GM19239 (cell line): ENCODE measurements at regions not wholly inside any gene's neighbourhood (a gene's known extent, or its start where the extent isn't known, plus 50 kb on each side); places are given as distances from the start of the nearest gene placed in this dataset.
"Not testable (repeated sequence)": the region's sequence is repeated elsewhere in the genome, so short reads cannot be mapped to it uniquely, and the experiment has no call there.

Experiments used
- DNase-seq: peaks from one replicate; pipeline ENCODE4 v3.0.0; 2011; ENCODE audit warnings: low spot score; ENCODE audit not compliant: insufficient read length
- FAIRE-seq: peaks from 2 replicates; lab custom pipeline; 2011; peaks lifted over from hg19 to GRCh38; lab: Jason Lieb, UNC

DNA sequence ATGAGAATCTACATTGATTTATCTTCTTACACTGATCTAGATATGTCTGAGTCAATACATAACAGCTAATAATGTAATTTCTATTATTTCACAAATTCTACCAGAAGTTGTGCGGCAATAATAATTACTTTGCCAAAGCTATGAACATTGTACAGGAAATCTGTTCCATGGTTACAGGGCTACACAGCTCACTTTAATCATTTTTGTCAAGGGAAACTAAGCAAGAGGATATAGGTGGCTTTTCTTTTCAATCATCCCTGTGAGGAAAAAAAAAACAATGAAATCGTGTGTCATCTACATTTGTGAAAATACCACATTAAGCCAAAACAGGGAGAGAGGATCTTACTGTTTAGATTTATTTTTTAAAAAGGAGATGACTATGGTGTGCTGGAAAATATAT is 717.4 kb downstream of the NR2F1-AS1 start:
- no peak for FAIRE-seq
- DNase-seq = no peak

DNA sequence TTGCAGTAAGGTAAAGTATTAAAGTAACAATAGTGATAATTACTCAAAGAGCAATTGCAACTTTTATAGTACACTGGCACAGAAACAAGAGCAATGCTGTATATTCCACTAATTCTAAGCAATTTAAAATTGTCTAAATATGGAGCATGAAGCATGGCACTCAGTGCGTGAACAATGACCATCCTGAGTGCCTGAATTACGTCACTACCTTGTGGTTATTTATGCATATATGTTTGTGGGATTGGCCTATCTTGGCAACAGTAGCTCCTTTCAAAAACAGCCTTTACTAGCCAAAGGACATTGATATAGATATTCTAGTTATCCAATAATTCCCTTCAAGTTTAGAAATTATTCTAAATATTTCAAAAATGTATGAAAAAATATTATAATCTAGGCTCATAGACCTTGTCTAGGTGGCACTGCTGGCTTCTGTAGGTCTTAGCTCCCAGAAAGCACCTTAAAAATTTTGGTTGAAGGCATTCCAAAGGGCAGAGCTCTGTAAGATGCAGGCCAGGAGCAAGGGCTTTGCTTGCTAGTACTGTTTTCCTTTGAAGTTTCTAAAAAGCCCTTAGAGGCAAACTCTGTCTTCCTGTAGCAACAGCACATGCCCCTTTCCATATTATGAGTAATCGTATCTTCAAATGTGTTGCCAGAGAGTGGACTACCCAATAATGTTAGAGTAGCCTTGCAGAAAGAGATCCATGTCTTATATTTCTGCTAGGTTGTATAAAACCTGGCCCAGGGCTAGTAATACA is 719.3 kb downstream of the NR2F1-AS1 start:
- FAIRE-seq (no peak), DNase-seq (no peak)

DNA sequence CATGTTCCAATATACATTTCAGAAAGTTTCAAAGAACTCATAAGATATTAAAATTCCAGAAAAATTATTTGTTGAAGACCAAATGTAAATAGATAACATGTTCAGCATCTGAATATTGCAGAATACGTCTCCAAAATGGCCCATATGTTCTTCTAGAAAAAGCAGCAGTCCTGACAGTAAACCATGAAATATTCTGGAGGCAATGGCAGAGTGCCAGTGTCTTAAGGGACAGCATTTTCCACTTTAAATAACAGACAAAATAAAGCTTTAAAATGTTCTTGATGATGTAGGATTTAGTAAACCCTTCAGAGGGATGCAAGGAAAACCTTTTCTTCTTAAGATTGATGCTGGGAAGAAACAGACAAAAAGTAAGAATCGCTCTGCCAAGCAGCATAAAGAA is 721.0 kb downstream of the NR2F1-AS1 start:
- DNase-seq = no peak
- FAIRE-seq = no peak

DNA sequence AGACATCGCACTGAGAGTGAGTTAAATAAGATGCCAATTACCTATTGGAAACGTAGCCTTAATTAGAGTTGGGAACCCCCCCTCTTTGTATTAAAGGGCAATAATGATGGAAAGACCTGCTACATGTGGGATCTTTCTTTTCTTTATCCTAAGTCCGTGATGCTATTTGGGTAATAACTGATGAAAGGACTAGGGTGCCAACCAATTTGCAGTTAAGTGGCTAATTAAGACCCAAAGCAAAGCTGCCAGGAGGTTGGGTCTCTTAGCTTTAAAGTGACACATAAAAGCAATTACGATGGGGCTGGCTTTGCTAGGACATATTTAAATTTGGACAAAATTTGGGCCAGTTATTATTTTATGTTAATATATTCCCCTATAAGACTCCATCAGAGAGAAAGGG is 728.8 kb downstream of the NR2F1-AS1 start:
- FAIRE-seq (no peak), DNase-seq (no peak)

DNA sequence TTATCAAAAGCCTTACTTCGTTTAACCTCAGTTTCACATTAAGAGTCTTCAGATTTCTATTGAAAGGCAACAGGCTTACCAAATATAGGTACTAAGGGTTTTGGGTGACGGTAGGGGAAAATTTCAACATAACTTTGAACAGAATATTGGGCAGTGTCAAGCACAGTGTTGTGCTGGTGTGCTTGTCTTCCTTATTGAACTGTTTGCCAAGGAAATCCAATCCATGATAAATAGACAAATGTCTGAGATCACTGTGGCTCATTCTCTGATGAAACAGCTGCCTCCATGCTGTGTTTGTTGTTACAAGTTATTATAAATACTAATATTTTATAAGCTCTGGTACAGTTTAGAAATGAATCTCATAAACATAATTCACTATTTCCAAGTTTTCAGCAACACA is 730.1 kb downstream of the NR2F1-AS1 start:
- FAIRE-seq = no peak
- no peak for DNase-seq

DNA sequence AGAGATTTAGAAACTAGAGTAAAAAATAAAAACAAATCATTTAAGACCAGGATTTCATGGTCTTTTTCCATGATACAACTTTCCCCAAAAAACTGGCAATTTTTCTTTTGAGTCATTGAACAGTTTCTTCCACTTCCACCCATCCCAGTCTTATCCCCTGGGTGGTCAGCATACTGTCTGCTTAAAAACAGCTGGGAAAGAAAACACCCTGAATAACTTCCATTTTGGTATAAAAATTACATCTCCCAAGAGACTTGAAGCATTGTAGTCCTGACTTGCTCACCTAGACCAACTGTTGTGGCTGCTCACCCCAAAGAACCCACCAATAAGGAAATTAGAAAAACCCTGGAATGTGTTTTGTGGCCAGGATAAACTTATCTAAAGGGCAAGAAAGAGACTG is 731.3 kb downstream of the NR2F1-AS1 start:
- DNase-seq (no peak), FAIRE-seq (no peak)

DNA sequence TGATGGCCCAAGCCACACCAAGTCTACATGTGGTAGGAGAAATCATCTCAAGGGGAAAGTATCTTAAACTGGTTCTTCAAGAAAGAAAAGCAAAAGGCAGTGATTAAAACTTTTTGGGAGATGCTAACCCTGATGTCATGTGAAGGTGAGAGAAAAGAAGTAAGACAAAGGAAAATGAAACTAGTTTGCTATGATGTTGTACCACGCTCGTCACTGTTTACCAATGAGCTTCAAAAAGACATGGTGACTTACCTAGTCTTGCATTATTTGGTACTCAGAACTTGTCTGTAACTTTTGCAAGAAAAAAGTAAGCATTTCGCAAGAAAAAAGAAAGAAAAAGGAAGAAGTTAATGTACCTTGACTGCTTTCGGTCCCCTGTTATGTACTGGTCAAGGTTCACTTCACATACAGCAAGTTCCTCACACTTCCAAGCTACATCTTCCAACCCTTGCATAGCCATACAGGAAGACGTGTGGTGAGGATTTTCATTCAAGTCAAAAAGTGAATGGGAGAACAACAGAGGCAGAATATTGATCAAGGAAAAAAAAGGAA is 739.3 kb downstream of the NR2F1-AS1 start:
- DNase-seq = no peak
- FAIRE-seq = peak; percentile 23

DNA sequence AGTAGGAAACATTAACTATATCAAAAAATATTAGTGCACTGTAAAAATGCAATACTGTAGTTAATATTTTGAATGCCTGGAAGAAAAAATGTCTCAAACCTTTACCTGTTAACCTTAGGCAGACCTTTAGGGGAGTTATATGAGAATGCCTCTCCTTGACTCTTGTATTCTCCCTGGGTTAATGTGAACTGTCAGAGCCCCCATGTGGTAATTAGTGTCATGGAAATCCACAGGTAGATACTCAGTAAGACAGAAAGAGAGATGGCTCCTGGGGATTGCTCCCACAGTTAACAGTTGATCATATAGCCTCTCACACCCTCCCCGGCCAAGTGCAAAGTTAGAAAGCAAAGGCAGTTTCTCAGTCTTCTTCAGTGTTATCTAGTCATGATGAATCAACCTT is 742.8 kb downstream of the NR2F1-AS1 start:
- no peak for DNase-seq

DNA sequence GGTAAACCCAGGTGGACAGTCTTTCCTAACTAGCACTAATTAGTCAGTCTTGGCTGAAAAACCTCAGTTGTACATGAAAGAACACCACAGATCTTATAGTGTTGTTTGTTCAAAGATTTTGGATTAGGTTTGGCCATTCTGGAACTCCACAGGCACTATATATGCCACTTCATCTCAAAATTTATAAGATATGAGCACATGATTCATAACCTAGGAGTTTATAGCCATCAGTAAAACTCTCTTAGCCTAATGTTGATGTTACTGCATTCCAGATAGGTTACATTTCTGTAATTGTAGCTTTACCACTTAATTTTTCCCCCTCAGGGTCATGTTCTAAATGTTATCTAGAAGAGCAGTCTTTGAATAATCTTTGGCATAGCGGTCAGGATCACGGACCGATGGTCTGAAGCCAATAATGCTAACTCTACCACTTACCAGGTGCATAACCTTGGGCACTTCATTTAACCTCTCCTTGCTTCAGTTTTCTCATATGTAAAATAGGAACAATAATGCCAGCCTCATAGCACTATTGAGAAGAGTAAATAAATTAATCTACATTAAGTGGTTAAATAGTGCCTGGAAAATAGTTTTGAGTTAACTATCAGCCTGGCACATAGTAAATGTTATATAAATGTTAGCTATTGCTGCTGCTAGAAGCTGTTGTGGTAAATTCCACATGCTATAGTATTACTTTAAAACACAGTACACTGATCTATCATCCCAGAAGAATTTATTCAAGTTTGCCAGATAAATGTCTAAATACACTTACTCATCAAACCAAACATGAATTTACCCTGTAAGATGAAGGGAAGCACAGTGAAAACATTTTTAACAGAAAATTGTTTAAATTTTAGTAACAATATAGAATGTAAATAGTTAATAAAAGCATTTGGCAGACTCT is 743.9 kb downstream of the NR2F1-AS1 start:
- DNase-seq (no peak), FAIRE-seq (no peak)

More for the DNA sequence above, 742.8 kb downstream of the NR2F1-AS1 start:
- FAIRE-seq = no peak

DNA sequence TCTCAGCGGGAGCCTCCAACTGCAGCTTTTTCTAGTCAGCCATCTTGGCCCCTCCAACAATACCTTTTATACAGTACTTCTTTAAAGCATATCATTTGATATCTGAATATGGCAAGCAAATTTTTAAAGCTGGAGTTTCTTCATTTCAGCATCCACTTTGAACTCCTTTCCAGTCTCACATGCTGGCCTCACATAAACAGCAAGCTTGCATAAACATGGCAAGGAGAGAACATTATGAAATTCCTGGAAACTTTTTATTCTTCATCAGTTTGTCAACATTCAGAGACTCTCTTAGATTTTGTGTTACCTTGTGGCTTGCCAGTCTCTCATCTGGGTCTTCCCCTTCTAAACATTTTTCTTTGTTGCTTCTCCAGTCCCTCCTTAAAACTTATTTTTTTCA is 745.3 kb downstream of the NR2F1-AS1 start:
- DNase-seq (no peak), FAIRE-seq (no peak)

DNA sequence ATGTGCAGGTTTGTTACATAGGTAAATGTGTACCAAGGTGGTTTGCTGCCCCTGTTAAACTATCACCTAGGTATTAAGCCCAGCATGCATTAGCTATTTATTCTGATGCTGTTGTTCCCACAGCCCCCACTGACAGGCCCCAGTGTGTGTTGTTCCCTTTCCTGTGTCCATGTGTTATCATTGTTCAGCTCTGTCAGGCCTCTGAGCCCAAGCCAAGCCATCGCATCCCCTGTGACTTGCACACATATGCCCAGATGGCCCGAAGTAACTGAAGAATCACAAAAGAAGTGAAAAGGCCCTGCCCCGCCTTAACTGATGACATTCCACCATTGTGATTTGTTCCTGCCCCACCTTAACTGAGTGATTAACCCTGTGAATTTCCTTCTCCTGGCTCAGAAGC is 757.5 kb downstream of the NR2F1-AS1 start:
- not testable (repeated sequence) for DNase-seq

DNA sequence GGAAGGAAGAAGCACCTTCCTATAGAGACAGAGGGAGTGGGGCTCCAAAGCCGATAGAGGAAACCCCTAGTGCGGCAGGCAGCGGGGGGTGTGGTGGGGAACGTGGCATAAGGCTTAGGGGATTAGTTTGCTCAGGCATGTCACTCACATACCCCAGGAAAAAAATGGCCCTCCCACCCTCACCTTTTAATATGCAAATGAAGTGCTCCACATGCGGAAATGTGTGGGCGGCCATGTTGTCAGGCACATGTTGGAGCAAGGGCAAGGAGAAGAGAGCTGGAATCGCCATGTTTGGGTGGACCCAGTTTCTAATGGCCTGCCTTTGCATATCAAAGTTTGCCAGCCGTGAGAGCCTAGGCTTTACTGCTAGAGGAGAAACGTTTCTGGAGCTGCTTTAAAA is 758.8 kb downstream of the NR2F1-AS1 start:
- FAIRE-seq (no peak), DNase-seq (no peak)

More for the DNA sequence above, 757.5 kb downstream of the NR2F1-AS1 start:
- not testable (repeated sequence) for FAIRE-seq

DNA sequence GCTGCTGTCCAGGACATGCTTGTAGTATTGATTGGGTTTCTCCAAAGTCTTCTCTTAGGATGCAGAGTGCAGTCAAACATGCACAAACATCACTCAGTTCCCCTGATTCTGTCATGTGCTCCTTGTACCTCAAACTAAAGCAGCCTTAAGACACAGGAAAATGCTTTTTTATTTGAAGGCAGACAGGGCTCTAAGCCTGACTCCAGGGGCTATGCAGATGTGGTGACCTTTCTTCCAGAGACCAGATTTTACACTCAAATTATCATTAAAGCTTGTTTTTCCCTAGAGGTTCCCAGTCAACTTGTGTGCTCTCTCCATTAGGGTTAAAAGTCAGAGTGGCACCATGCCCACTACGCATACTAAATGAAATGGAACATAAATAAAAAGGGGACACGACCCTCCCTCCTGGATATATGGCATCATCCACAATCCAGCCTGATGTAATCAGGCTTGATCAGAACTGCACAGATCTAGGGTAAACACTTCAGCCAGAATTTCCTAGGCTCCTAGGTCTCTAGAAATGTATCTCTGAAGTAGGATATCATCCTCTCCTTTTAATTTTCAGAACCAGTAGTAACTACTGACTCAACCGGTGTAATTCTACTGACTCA is 771.1 kb downstream of the NR2F1-AS1 start:
- no peak for FAIRE-seq
- no peak for DNase-seq

DNA sequence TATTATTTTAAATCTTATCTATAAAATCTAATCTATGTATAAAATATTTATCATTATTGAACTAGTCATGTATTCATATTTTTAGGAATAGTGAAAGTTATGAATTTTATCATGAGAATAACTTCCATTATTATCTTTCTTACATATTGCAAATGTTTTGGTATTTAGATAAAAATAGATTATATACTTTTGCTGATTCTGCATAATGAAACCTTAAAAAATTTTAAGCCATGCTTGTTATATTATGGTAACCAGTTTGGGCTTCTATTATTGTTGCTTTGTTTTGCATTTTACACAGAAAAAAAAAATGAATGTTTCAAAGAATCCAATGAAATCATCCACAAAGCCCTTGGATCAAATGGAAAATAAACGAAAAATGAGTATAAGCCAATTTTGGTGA is 772.5 kb downstream of the NR2F1-AS1 start:
- FAIRE-seq (no peak), DNase-seq (no peak)

DNA sequence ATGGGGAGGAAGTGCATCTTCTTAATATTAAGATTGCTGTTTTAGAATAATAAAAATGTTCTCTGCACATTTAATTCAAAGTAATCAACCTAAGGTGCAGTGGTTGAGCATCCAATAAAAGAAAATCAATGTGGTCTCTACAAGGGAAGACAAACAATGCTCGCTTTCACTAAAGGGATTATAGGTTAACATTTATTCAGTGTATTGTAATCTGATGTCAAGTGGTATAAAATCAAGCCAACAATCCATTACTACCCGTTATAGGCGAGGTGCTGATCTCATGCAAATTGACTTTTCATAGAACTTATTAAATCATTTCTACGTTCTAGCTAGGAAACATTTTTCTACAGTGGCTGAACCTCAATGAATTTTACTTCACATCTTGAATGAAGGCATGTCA is 773.9 kb downstream of the NR2F1-AS1 start:
- FAIRE-seq (no peak), DNase-seq (no peak)

DNA sequence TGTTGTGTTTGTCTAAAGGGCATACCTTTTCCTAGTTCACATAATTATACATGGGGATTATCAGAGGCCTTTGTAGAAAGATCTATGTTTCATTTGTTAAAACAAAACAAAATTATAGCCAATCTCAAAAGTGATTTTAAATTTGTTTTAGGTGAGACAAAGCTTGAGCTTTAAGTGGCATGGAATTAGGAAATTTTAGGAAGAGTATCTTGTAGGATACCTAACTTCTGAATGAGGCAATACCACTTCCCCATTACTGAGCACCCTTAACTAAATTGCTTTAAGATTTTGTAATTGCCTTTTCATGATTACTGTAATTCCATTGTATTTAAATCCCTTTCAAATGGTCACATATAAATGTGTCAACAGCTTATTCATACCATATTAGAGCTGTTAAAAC is 775.6 kb downstream of the NR2F1-AS1 start:
- DNase-seq (no peak), FAIRE-seq (no peak)

DNA sequence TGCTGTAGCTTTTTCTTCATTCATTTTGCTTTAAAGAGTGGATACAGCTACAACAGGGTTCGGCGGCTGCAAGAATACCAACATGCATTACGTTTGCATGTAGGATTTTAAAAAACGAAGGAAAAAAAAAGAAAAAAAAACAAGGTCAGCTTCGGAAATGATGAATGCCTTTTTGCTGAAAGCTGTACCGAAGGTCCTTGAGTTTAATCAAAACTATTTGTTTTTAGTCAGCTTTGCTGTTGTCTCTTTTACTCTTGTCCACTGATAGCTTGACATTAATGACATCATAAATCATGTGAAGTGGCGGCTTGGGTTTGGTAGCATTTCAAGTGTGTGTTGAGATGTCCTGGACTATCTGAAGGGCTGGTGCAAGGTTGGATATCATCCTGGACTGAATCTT is 779.1 kb downstream of the NR2F1-AS1 start:
- FAIRE-seq (no peak), DNase-seq (no peak)

DNA sequence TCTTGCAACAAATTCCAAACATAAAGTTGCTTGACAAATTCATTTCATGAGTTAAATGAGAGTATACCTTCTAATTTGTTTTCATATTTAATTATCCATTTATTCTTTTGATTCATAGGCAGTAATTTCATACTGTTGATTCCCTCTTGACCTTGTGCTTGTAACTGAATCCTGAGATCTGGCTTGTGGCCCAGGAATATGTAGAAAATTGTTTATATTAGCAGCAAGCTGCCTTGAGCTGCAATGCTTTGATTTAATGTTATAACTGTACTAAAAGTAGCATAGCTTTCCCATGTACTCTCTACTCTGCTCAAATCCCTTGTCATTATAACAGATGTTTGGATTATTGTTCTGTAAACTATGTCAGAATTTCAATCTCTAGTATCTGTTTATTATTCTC is 780.7 kb downstream of the NR2F1-AS1 start:
- no peak for FAIRE-seq
- no peak for DNase-seq

DNA sequence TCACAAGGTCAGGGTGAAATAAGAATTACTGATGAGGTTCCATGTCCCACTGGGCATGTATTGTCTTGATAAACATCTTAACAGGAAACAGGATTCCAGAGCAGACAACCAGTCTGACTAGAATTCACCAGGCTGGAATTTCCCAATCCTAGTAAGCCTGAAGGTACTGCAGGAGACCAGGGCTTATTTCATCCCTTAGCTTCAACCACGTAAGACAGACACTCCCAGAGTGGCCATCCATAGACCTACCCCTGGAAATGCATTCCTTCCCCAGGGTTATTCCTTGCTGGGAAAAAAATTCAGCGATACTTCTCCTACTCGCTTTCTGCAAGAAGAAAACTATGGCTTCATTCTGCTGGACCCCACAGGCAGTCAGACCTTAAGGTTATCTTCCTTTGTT is 785.4 kb downstream of the NR2F1-AS1 start:
- FAIRE-seq = no peak
- DNase-seq = no peak

DNA sequence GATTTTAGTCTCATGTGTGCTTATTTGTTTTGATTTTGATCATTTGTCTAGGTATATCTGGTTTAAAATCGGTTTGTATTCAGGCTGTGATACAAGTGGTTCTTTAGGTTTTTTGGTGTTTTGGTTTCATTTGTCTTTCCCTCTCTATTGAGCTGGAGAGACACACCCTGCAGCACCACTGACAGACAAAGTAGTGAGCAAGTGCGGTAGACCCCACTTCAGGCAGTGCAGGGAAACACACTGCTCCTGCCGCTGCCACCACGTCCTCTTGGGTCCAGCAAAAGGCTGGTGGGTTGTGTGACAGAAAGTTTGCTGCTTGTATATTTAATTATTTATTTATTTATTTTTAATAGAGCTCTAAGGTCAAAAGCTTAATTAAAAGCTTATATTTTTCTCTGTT is 801.0 kb downstream of the NR2F1-AS1 start:
- no peak for FAIRE-seq

DNA sequence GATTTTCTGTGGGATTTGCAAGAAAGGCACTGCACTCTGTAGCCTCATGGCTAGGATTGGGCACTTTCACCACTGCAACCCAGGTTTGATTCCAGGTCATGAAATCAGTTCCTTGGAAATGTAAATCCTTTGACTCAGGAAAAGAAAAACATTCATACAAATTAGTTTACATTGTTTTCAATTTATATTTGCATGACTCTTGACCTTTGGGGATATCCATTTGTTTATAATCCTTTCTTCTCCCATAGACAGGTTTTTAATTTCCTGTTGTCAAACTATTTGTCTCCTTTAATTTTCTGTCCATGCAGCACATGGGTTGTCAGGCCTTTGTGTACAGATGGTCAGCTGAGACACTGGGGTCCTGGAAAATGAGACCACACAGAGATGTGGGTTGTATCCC is 801.5 kb downstream of the NR2F1-AS1 start:
- DNase-seq (no peak), FAIRE-seq (no peak)

More for the DNA sequence above, 801.0 kb downstream of the NR2F1-AS1 start:
- no peak for DNase-seq
